GM10248 (cell line): ENCODE measurements at regions not wholly inside any gene's neighbourhood (a gene's known extent, or its start where the extent isn't known, plus 50 kb on each side); places are given as distances from the start of the nearest gene placed in this dataset.

Experiments
- CTCF ChIA-PET: fragments of 300-600 bp; sonication (Branson Sonifier 250); formaldehyde crosslinking; extraction: SDS; loops from one replicate; lab custom pipeline; 2021; ENCODE audit warnings: antibody characterized with exemption; lab: Yijun Ruan, JAX
- POLR2A ChIA-PET: fragments of 350-650 bp; sonication (Branson Sonifier 250); formaldehyde crosslinking; extraction: SDS; loops from one replicate; lab custom pipeline; 2020; ENCODE audit warnings: antibody characterized with exemption; lab: Yijun Ruan, JAX
- DNase-seq: peaks from one replicate; pipeline ENCODE4 v3.0.0; 2012; ENCODE audit errors: extremely low spot score
- TF ChIP-seq, protein P1 (sequence below): IDR thresholded peaks from 2 replicates; pipeline ENCODE4 v1.5.1; 2012; ENCODE audit warnings: mild to moderate bottlenecking, low read depth; ENCODE audit errors: extremely low read depth, missing control alignments, control extremely low read depth

DNA sequence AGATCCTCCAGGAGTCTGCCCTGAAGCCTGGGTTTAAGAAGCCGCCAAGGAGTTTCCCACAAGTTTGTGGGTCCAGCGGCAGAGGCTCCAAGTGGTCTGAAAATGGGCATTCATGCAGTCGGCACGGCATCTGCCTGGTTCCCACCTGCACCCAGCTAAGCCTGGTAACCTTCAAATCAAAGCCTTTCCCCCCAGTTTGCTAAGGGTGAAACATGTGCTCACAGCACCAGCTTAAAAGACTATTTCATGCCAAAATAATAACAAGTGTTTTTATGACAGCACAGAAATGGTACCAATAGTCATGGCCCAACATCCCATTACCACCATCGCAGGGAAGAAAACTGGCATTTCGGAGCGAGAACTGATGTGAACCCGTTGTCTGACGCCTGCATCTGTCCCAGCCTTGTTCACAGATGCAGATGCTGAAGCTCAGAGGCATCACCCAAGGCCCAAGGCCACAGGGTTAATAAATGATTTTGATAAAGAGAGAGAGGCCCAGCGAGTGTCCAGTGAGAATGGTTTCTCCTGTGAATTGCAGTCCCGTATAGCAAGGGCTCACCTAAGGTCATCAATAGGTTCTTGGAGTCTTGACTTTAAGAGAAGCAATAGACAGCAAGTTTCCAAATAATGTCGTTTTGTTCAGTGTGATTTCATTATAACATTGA lies 188.0 kb upstream of the TPM1 start:
- ChIA-PET POLR2A (no interaction called here), CTCF (no interaction called here)
- DNase-seq: no peak
- TF ChIP-seq, protein P1, sequence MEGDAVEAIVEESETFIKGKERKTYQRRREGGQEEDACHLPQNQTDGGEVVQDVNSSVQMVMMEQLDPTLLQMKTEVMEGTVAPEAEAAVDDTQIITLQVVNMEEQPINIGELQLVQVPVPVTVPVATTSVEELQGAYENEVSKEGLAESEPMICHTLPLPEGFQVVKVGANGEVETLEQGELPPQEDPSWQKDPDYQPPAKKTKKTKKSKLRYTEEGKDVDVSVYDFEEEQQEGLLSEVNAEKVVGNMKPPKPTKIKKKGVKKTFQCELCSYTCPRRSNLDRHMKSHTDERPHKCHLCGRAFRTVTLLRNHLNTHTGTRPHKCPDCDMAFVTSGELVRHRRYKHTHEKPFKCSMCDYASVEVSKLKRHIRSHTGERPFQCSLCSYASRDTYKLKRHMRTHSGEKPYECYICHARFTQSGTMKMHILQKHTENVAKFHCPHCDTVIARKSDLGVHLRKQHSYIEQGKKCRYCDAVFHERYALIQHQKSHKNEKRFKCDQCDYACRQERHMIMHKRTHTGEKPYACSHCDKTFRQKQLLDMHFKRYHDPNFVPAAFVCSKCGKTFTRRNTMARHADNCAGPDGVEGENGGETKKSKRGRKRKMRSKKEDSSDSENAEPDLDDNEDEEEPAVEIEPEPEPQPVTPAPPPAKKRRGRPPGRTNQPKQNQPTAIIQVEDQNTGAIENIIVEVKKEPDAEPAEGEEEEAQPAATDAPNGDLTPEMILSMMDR: no peak

DNA sequence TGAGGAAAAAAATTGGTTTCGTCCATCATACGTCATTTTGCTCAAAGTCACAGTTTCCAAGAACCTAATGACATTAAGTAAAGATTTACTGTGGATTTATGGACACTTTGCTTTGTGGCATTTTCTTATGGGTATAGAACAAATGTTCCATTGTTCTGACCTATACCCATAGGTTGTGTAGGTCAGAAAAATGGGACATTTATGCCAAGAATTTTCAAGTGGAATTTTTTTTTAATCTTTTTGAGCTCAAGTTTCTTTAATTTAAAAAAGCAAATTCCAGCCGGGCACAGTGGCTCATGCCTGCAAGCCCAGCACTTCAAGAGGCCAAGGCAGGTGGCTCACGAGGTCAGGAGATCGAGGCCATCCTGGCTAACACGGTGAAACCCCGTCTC lies 187.5 kb upstream of the TPM1 start:
- DNase-seq: no peak
- ChIA-PET CTCF (no interaction called here), POLR2A (no interaction called here)
- TF ChIP-seq, protein P1: no peak

DNA sequence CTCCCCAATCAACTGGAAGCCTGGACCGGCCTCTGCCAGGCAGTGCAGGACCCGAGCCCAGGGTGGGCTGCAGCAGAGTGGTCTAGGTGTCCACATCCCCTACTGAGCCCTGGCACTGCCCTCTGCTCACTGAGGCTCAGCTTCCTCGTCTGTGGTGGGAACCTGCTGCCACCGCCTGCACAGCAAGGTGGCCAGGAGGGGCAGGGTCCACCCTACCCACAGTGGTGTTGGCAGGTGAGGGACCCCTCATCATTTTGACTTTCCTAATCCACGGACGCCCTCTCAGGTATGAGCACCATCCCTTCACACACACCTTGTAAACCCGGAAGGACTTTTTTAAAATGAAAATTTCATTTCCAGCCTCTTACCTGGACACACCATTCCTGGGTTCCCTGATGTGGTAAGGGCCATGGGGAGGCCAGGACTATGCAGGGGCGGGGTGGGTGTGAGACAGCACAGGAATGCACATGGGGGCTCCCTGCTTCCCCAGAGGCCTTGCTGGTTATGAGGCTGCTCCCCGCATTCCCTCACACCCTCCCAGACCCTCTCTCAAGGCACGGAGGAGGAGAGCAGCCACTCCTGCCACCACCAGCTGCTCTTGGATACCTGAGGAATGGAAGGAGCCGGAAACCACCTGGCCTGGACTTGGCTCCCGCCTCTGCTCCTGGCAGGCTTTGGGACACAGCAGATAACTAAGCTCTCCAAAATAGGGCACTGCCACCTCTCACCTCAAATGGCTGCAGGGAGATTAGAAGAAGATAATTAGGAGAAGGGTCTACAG lies 185.9 kb upstream of the TPM1 start:
- DNase-seq: no peak
- ChIA-PET CTCF (no interaction called here), POLR2A (no interaction called here)
- TF ChIP-seq, protein P1: no peak

DNA sequence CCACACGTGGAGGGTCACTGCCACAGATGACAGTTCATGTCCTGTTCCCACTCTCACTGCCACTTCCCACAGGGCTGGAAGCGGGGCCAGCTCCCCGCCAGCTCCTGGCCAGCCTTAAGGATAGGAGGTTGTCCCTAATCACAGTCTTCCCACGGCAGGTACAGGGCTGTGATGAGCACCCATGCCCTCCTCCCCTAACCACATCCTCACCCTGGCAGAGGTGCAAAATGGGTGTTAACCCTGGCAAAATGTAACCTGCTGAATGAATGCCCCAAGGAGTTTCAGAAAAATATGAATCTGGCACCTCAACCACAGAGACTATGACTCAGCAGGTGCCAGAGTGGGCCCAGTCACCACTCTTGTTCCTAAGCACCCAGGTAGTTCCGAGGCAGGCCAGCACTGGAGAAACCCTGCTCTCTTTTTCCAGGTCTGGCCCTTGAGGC lies 185.1 kb upstream of the TPM1 start:
- TF ChIP-seq, protein P1: no peak
- CTCF ChIA-PET: no interaction called here

DNA sequence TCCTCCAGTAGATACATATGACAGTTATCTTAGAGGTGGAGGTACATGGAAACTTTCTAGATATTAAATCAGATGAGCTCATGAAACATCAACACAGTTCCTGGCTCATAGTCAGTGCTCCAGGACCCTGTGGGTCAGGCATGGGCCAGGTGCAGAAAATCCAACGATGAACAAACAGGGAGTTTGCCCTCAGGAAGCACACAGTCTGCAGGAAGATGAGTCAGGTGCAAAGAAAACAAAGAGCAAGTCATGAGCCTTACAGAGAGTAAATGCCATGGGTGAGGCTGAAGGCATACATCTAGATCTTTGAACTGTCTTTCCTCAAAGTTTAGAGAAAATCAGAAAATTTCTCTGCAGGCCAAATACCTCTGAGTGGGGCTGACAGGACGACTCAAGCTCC lies 184.2 kb upstream of the TPM1 start:
- POLR2A ChIA-PET: no interaction called here
- CTCF ChIA-PET: interaction anchor here (1.1 kb wide), 1 partner anchor 10 kb away, joined by 3 read pairs; no protein-coding TSS in a partner anchor
- DNase-seq: no peak
- TF ChIP-seq, protein P1: no peak

More for the DNA sequence above, 185.1 kb upstream of the TPM1 start:
- POLR2A ChIA-PET: no interaction called here
- no peak for DNase-seq

DNA sequence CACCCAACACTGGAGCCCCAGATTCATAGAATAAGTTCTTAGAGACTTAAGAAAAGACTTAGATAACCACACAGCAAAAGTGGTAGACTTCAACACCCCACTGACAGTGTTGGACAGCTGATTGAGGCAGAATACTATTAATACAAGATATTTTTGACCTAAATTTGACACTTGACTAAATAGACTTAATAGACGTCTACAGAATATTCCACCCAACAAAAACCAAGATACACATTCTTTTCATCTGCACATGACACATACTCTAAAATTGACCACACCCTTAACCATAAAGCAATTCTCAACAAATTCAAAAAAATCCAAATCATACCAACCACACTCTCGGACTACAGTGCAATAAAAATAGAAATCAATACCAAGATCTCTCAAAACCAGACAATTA lies 179.8 kb upstream of the TPM1 start:
- TF ChIP-seq, protein P1: no peak
- ChIA-PET POLR2A (no interaction called here), CTCF (no interaction called here)
- DNase-seq: no peak
